Mucosa of rectum (tissue), 2 donors: ENCODE measurements at regions not wholly inside any gene's neighbourhood (a gene's known extent, or its start where the extent isn't known, plus 50 kb on each side); places are given as distances from the start of the nearest gene placed in this dataset.
"Not testable (repeated sequence)": the region's sequence is repeated elsewhere in the genome, so short reads cannot be mapped to it uniquely, and the experiment has no call there.

ENCODE experiments used
- H3K27ac ChIP-seq, 2 donors: one replicate each; pipeline ENCODE4 v1.7.0; 2013; ENCODE audit warnings: inconsistent platforms in 2 of 2, low read depth in 2 of 2, low read length in 2 of 2
- H3K27me3 ChIP-seq, 2 donors: one replicate each; pipeline ENCODE4 v1.7.0; 2013; ENCODE audit warnings: low read length in 2 of 2; ENCODE audit not compliant: control insufficient read depth in 2 of 2, insufficient read depth in 2 of 2
- H3K36me3 ChIP-seq, 2 donors: one replicate each; pipeline ENCODE4 v1.7.0; 2013; ENCODE audit warnings: low read length in 2 of 2; ENCODE audit not compliant: control insufficient read depth in 2 of 2, insufficient read depth in 2 of 2
- H3K4me1 ChIP-seq, 2 donors: one replicate each; pipeline ENCODE4 v1.7.0; 2013; ENCODE audit warnings: low read length in 2 of 2, mild to moderate bottlenecking in 1 of 2; ENCODE audit not compliant: control insufficient read depth in 2 of 2, insufficient read depth in 2 of 2
- H3K4me3 ChIP-seq, 2 donors: one replicate each; pipeline ENCODE4 v1.7.0; 2013; ENCODE audit warnings: low read length in 2 of 2
- H3K9ac ChIP-seq, 2 donors: one replicate each; pipeline ENCODE4 v1.7.0; 2013; ENCODE audit warnings: low read length in 2 of 2, low read depth in 1 of 2, mild to moderate bottlenecking in 1 of 2
- H3K9me3 ChIP-seq, 2 donors: one replicate each; pipeline ENCODE4 v1.7.0; 2013; ENCODE audit warnings: low read length in 2 of 2; ENCODE audit not compliant: control insufficient read depth in 2 of 2
- donor health status: healthy.
- donor health status: Normal muscosa, but diverticular disease.

DNA sequence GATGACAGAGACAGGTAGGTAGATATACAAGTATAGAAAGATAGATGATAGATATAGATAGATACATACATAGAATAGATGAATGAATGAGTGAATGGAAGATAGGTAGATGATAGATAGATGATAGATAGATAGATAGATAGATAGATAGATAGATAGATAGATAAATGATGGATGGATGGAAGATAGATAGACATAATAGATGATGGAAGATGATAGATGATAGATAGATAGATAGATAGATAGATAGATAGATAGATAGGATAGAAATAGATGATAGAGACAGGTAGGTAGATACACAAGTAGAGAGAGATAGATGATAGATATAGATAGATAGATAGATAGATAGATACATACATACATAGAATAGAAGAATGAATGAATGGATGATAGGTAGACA, 510.1 kb upstream of the AUTS2 start:
- Histone ChIP-seq H3K36me3 (no peaks in the 10 kb centered on the region), H3K9ac (no peak overlapping the region), H3K27ac (no peak overlapping the region), H3K9me3 (no peaks in the 10 kb centered on the region), H3K4me3 (no peak overlapping the region), H3K27me3 (no peaks in the 10 kb centered on the region), H3K4me1 (no peaks in the 10 kb centered on the region)

DNA sequence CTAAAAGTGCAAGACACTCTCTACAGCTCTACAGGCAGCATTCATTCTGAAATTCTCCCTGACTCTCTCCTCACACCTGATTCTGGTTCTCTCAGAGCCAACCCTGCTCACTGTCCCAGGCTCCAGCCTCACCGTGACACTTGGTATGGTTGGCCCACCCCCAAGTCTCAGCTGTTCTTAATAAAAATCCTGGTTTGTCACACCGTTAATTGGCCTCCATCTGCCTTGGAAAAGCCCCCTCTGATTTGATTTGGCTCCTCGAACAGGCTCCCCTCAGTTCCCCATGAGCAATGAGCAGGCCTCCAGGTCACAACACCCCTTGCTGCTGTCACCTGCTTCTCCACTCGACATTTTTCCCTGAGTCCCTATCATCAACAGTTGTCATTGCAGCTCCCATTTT, 507.3 kb upstream of the AUTS2 start:
- H3K27me3 ChIP-seq, result no peaks in the 10 kb centered on the region
- no peaks in the 10 kb centered on the region for H3K4me1 ChIP-seq
- H3K9ac ChIP-seq, result no peak overlapping the region
- no peak overlapping the region for H3K4me3 ChIP-seq
- no peak overlapping the region for H3K27ac ChIP-seq
- no peaks in the 10 kb centered on the region for H3K36me3 ChIP-seq
- H3K9me3 ChIP-seq, result peaks cover 0 to 5% of the 10 kb centered on the region in 2 donors

DNA sequence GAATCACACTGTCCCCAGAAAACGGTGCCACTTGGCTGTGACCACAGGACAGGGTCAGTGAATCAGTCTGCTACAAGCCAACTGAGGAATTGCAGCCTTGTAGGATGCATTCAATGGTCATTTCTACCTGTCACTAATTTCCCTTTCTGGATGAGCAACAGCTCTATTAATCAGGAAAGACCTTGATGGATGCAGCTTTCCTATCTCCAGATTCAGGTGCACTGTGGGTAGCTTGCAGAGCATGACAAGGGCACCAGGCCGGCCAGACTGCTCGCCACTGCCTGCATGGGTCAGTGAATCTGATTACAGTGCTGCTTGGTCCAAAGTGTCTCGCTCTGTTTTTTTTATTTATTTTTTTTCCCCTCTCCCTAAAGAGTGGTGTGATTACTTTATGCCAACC, 506.8 kb upstream of the AUTS2 start:
- no peaks in the 10 kb centered on the region for H3K27me3 ChIP-seq
- H3K9me3 ChIP-seq, result peaks cover 0 to 5% of the 10 kb centered on the region in 2 donors
- no peaks in the 10 kb centered on the region for H3K36me3 ChIP-seq
- no peak overlapping the region for H3K4me3 ChIP-seq
- no peak overlapping the region for H3K27ac ChIP-seq
- H3K4me1 ChIP-seq, result no peaks in the 10 kb centered on the region
- no peak overlapping the region for H3K9ac ChIP-seq

DNA sequence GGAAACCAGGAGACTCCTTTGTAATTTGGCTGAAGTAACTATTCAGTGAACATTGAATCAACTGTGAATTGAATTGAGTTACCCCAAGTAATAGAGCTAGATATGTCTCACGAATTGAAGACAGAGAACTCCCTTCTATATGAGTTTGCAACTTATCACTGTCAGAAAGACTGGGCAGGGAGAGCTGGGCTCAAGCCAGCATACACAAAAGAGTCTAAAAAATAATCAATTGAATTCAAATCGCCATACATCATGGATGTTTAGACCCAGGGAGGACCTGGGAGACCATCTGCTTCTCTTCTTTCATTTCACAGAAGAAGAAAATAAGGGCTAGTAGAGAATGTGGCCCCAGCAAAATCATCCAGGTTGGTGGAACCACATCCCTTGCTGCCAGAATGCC, 503.1 kb upstream of the AUTS2 start:
- Histone ChIP-seq H3K36me3 (no peaks in the 10 kb centered on the region), H3K9me3 (peaks cover 0 to 5% of the 10 kb centered on the region in 2 donors), H3K27me3 (no peaks in the 10 kb centered on the region), H3K4me3 (no peak overlapping the region), H3K27ac (no peak overlapping the region), H3K9ac (no peak overlapping the region), H3K4me1 (no peaks in the 10 kb centered on the region)

DNA sequence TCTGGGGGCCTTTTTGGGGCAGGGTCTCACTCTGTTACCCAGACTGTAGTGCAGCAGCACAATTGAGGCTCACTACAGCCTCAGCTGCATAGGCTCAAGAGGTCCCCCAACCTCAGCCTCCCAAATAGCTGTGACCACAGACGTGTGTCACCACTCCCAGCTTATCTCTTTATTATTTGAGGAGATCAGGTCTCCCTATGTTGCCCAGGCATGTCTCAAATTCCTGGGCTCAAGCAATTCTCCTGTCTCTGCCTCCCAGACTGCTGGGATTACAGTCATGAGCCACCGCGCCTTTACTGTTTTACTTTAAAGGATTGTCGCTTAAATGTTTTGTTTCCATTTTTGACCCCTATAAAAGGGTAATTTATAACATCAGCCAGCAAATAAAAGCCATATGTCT, 502.6 kb upstream of the AUTS2 start:
- Histone ChIP-seq H3K9ac (no peak overlapping the region), H3K27me3 (no peaks in the 10 kb centered on the region), H3K9me3 (peaks cover 0 to 5% of the 10 kb centered on the region in 2 donors), H3K36me3 (no peaks in the 10 kb centered on the region), H3K4me3 (no peak overlapping the region), H3K27ac (no peak overlapping the region), H3K4me1 (no peaks in the 10 kb centered on the region)

DNA sequence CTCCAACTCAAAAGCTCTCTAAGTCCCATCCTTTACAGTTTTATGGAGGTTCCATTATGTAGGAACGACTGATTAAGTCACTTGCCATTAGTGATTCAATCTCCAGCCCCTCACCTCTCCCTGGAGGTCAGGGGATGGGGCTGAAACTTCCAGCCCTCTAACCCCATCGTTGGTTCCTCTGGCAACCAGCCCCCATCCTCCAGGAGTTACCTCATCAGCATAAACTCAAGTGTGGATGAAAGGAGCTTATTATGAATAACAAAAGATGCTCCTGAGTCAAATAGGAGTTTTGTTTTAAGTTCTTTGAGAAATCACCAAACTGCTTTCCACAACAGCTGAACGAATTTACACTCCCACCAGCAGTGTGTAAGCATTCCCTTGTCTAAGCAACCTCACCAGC, 494.3 kb upstream of the AUTS2 start:
- no peaks in the 10 kb centered on the region for H3K4me1 ChIP-seq

DNA sequence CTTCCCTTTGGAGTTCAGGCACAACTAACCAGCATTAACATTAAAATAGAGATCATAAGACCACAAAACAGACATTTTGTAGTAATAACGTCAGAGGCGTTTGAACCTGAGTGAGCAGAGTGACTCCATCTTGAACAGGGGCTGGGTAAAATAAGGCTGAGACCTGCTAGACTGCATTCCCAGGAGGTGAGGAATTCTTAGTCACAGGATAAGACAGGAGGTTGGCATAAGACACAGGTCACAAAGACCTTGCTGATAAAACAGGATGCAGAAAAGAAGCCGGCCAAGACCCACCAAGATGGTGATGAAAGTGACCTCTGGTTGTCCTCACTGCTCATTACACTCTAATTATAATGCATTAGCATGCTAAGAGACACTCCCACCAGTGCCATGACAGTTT, 493.2 kb upstream of the AUTS2 start:
- H3K27ac ChIP-seq, result no peak overlapping the region
- H3K9me3 ChIP-seq, result no peaks in the 10 kb centered on the region
- no peak overlapping the region for H3K9ac ChIP-seq
- H3K36me3 ChIP-seq, result no peaks in the 10 kb centered on the region
- no peaks in the 10 kb centered on the region for H3K4me1 ChIP-seq
- H3K27me3 ChIP-seq, result no peaks in the 10 kb centered on the region
- H3K4me3 ChIP-seq, result no peak overlapping the region

More for the DNA sequence above, 494.3 kb upstream of the AUTS2 start:
- H3K27me3 ChIP-seq, result no peaks in the 10 kb centered on the region
- H3K4me3 ChIP-seq, result no peak overlapping the region
- no peak overlapping the region for H3K9ac ChIP-seq
- H3K27ac ChIP-seq, result no peak overlapping the region
- H3K9me3 ChIP-seq, result no peaks in the 10 kb centered on the region
- no peaks in the 10 kb centered on the region for H3K36me3 ChIP-seq

DNA sequence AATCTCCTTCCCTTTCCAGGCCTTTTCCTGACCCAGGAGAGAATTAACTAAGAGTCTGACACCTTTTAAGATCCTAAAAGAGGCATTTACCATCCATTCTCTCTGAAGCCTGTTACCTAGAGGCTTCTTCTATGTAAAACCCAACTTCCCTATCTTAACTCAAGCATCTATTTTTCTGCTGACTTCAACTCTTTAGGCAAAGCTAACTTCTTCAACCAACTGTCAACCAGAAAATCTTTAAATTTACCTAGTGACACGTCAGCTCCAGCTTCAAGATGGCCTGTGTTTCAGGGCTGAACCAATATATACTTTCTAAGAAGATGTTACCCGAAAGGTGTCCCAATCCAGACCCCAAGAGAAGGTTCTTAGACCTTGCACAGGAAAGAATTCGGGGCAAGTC, 492.3 kb upstream of the AUTS2 start:
- Histone ChIP-seq H3K4me1 (no peaks in the 10 kb centered on the region), H3K4me3 (no peak overlapping the region), H3K27ac (no peak overlapping the region), H3K27me3 (no peaks in the 10 kb centered on the region), H3K36me3 (no peaks in the 10 kb centered on the region), H3K9me3 (no peaks in the 10 kb centered on the region), H3K9ac (no peak overlapping the region)

DNA sequence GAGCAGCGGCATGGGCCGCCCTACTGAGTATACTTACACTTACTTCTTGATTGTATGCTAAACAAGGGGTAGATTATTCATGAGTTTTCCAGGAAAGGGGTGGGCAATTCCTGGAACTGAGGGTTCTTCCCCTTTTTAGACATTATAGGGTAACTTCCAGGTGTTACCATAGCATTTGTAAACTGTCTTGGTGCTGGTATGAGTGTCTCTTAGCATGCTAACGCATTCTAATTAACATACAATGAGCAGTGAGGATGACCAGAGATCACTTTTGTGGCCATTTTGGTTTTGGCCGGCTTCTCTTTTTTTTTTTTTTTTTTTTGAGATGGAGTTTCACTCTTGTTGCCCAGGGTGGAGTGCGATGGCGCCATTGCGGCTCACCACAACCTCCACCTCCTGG, 491.8 kb upstream of the AUTS2 start:
- H3K9me3 ChIP-seq, H3K27ac ChIP-seq, H3K36me3 ChIP-seq, H3K9ac ChIP-seq, H3K4me3 ChIP-seq, H3K27me3 ChIP-seq, H3K4me1 ChIP-seq: not testable (repeated sequence)

DNA sequence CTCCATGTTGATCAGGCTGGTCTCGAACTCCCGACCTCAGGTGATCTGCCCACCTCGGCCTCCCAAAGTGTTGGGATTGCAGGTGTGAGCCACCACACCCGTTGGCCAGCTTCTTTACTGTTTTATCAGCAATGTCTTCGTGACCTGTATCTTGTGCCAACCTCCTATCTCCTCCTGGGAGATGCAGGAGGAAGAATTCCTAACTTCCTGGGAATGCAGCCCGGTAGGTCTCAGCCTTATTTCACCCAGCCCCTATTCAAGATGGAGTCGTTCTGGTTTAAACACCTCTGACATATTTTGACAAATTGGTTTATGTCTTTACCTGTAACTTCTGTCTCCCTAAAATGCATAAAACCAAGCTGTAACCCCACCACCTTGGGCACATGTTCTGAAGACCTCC, 491.3 kb upstream of the AUTS2 start:
- not testable (repeated sequence) for H3K9me3 ChIP-seq, H3K27me3 ChIP-seq, H3K9ac ChIP-seq, H3K27ac ChIP-seq, H3K4me3 ChIP-seq, H3K36me3 ChIP-seq, H3K4me1 ChIP-seq

DNA sequence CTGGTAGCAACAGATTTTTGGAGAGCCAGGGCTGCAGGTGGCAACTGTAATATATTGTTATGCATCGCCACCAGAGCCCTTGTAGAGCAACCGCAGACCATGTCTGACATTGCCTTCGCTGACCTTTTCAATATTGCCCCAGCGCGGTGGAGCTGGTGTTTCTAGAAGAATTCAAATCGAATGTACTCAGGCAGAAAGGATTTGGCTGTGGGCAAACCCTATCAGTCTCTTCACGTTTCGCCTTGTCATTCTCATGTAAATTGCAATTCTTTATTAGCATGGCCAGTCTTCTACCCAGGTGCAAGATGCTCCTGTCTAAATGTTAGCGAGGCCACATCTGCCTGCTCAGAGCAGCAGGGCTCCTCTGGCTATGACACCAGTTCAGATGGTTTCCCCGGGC, 490.2 kb upstream of the AUTS2 start:
- Histone ChIP-seq H3K9ac (no peak overlapping the region), H3K4me3 (no peak overlapping the region), H3K27ac (no peak overlapping the region), H3K27me3 (no peaks in the 10 kb centered on the region), H3K36me3 (no peaks in the 10 kb centered on the region), H3K4me1 (no peaks in the 10 kb centered on the region), H3K9me3 (no peaks in the 10 kb centered on the region)
